ENCODE measurements at regions not wholly inside any gene's neighbourhood (a gene's known extent, or its start where the extent isn't known, plus 50 kb on each side); places are given as distances from the start of the nearest gene placed in this dataset.

DNA sequence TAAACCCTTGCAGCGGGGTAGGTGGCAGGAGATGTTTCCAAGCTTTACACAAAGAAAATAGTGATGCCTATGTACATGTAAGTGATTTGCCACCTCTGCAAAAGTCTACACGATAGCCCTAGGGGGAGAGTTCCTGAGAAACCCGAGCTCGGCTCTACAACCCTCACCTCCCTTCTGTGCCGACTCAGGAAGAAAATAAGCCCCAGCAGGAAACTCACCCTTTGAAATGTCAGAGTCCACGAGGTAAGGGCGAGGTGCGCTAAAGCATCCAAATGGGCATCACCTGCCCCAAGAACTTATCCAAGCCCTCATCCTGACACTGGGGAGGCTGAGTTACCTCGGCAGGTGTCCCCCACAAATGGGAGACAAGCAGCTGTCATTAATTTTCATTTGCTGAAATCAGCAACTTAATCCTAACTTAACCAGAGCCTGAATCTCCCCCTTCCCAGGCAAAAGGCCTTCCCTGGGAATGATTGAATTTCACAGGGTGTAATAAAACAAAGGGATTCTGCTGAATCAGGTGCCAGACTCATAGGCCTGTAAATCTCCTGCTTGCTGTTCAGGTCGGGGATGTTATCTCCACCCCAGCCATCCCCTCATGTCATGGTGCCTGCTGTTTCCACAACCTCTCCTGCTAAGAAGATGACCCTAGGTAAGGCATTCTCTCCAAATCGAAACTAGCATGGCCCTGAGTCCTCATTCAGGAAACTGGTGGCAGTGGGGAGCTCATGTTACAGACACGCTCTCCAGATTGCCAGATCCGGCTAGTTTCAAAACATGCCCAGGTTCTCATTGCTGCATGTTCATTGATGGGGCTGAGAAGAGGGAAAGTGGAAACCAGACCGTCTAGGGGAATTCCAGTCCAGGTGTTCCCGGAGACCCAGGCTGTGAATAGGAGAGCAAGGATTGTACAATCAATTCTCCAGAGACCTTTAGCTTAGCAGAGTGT is 105.3 kb upstream of the KIRREL3 start:
- ATAC-seq (ENCODE audit: insufficient read depth, low FRiP score): peak; percentile 27

GRCh38 chr11:127103586-127104388 is 103.2 kb upstream of the KIRREL3 start:
- H3K27ac ChIP-seq (ENCODE audit: low read depth in 1 of 2, low read length in 1 of 2): no peak overlapping the region
- H3K27me3 ChIP-seq (ENCODE audit: control insufficient read depth in 3 of 3, insufficient read depth in 3 of 3, low read length in 2 of 3): no peaks in the 10 kb centered on the region
- H3K4me1 ChIP-seq (ENCODE audit: control insufficient read depth in 5 of 5, insufficient read depth in 5 of 5, low read length in 5 of 5): no peaks in the 10 kb centered on the region
- no peak overlapping the region for H3K9ac ChIP-seq (ENCODE audit: insufficient read depth in 1 of 2, low read length in 2 of 2)
- no peaks in the 10 kb centered on the region for H3K36me3 ChIP-seq (ENCODE audit: control insufficient read depth in 4 of 4, insufficient read depth in 4 of 4, low read length in 4 of 4)
- peaks cover 0 to 2% (median 0%) of the 10 kb centered on the region in 4 donors for H3K9me3 ChIP-seq (ENCODE audit: control insufficient read depth in 4 of 4, insufficient read depth in 3 of 4, low read length in 3 of 4)
- DNase-seq (no peak), ATAC-seq (ENCODE audit: insufficient read depth, low FRiP score) (no peak)
- WGBS, 2 donors: 87 to 88% methylated on average over 9 of the region's 9 CpGs
- TF ChIP-seq, protein P1, sequence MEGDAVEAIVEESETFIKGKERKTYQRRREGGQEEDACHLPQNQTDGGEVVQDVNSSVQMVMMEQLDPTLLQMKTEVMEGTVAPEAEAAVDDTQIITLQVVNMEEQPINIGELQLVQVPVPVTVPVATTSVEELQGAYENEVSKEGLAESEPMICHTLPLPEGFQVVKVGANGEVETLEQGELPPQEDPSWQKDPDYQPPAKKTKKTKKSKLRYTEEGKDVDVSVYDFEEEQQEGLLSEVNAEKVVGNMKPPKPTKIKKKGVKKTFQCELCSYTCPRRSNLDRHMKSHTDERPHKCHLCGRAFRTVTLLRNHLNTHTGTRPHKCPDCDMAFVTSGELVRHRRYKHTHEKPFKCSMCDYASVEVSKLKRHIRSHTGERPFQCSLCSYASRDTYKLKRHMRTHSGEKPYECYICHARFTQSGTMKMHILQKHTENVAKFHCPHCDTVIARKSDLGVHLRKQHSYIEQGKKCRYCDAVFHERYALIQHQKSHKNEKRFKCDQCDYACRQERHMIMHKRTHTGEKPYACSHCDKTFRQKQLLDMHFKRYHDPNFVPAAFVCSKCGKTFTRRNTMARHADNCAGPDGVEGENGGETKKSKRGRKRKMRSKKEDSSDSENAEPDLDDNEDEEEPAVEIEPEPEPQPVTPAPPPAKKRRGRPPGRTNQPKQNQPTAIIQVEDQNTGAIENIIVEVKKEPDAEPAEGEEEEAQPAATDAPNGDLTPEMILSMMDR (IDR thresholded peaks at IDR 0.05; ENCODE audit: control extremely low read depth, extremely low read depth): no peak
- no peak overlapping the region for H3K4me3 ChIP-seq

More for the DNA sequence above, 105.3 kb upstream of the KIRREL3 start:
- TF ChIP-seq, protein P1 (IDR thresholded peaks at IDR 0.05; ENCODE audit: control extremely low read depth, extremely low read depth): no peak
- WGBS, 2 donors: 57 to 58% methylated on average over 15 of the region's 15 CpGs
- no peak overlapping the region for H3K27ac ChIP-seq (ENCODE audit: low read depth in 1 of 2, low read length in 1 of 2)
- H3K27me3 ChIP-seq (ENCODE audit: control insufficient read depth in 3 of 3, insufficient read depth in 3 of 3, low read length in 2 of 3): no peaks in the 10 kb centered on the region
- H3K4me1 ChIP-seq (ENCODE audit: control insufficient read depth in 5 of 5, insufficient read depth in 5 of 5, low read length in 5 of 5): peaks cover 0 to 1% (median 0%) of the 10 kb centered on the region in 5 donors
- H3K9ac ChIP-seq (ENCODE audit: insufficient read depth in 1 of 2, low read length in 2 of 2): no peak overlapping the region
- DNase-seq: peak; percentile 33 to 74 (median 44)
- H3K9me3 ChIP-seq (ENCODE audit: control insufficient read depth in 4 of 4, insufficient read depth in 3 of 4, low read length in 3 of 4): peaks cover 0 to 2% (median 0%) of the 10 kb centered on the region in 4 donors
- no peaks in the 10 kb centered on the region for H3K36me3 ChIP-seq (ENCODE audit: control insufficient read depth in 4 of 4, insufficient read depth in 4 of 4, low read length in 4 of 4)
- no peak overlapping the region for H3K4me3 ChIP-seq

DNA sequence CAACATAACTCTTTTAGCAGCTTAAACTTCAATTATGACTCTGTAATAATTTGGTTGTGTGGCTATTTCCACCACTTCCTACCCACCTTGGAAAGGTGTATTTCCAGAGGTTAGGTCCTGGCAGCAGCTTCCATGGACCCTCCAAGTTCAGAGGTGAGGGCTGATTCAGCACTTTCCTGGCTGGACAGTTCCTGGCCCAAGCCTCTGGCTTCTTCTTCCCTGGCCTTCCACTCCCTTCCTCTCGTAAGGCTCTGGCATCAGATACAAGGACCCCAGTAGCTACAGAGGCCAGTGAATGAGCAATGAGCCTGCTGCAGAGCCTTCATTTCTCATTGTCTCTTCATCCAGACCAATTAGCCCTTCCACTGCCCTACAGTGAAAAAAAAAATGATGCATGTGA is 98.1 kb upstream of the KIRREL3 start:
- TF ChIP-seq, protein P1 (IDR thresholded peaks at IDR 0.05; ENCODE audit: control extremely low read depth, extremely low read depth): no peak
- DNase-seq (peak in 2 of 3 donors; percentile 4 to 23), ATAC-seq (ENCODE audit: insufficient read depth, low FRiP score) (no peak)
- no peaks in the 10 kb centered on the region for H3K4me1 ChIP-seq (ENCODE audit: control insufficient read depth in 5 of 5, insufficient read depth in 5 of 5, low read length in 5 of 5)
- peaks cover 0 to 4% (median 1%) of the 10 kb centered on the region in 4 donors for H3K9me3 ChIP-seq (ENCODE audit: control insufficient read depth in 4 of 4, insufficient read depth in 3 of 4, low read length in 3 of 4)
- 39 to 50% methylated on average over 1 of the region's 1 CpG for WGBS, 2 donors
- no peak overlapping the region for H3K4me3 ChIP-seq
- no peaks in the 10 kb centered on the region for H3K27me3 ChIP-seq (ENCODE audit: control insufficient read depth in 3 of 3, insufficient read depth in 3 of 3, low read length in 2 of 3)
- no peak overlapping the region for H3K9ac ChIP-seq (ENCODE audit: insufficient read depth in 1 of 2, low read length in 2 of 2)
- H3K27ac ChIP-seq (ENCODE audit: low read depth in 1 of 2, low read length in 1 of 2): no peak overlapping the region
- H3K36me3 ChIP-seq (ENCODE audit: control insufficient read depth in 4 of 4, insufficient read depth in 4 of 4, low read length in 4 of 4): no peaks in the 10 kb centered on the region
